Heart left ventricle (tissue), 16 donors: ENCODE measurements at regions not wholly inside any gene's neighbourhood (a gene's known extent, or its start where the extent isn't known, plus 50 kb on each side); places are given as distances from the start of the nearest gene placed in this dataset.
"Not testable (repeated sequence)": the region's sequence is repeated elsewhere in the genome, so short reads cannot be mapped to it uniquely, and the experiment has no call there.

ENCODE experiments used
- ATAC-seq, 4 donors: fragments of 200-7000 bp; cut with Tn5 transposase; one replicate each; pipeline ENCODE4 v1.9.1; 2020 to 2022; ENCODE audit warnings: moderate library complexity in 4 of 4, mild to moderate bottlenecking in 3 of 4, moderate number of reproducible peaks in 1 of 4
- DNase-seq, 5 donors: peaks; one replicate each; pipeline ENCODE4 v3.0.0-alpha.2; 2020
- H3K27ac ChIP-seq, 12 donors: fragments of 200-600 bp; sonication (generic) in 4 of 12; one replicate each; pipeline versions ENCODE4 v1.5.0 to v1.8.0; 2016 to 2022; ENCODE audit warnings: mild to moderate bottlenecking in 2 of 12
- H3K27me3 ChIP-seq, 9 donors: fragments of 200-600 bp; sonication (generic) in 2 of 9; one replicate each; pipeline versions ENCODE4 v1.5.1 to v1.8.0; 2016 to 2022; ENCODE audit warnings: mild to moderate bottlenecking in 3 of 9
- H3K36me3 ChIP-seq, 9 donors: fragments of 200-600 bp; sonication (generic) in 2 of 9; one replicate each; pipeline versions ENCODE4 v1.5.0 to v1.8.0; 2018 to 2022; ENCODE audit warnings: mild to moderate bottlenecking in 2 of 9
- H3K4me1 ChIP-seq, 12 donors: fragments of 200-600 bp; sonication (generic) in 4 of 12; one replicate each; pipeline versions ENCODE4 v1.5.0 to v1.8.0; 2016 to 2022; ENCODE audit warnings: mild to moderate bottlenecking in 3 of 12
- H3K4me3 ChIP-seq, 12 donors: fragments of 200-600 bp; sonication (generic) in 4 of 12; one replicate each; pipeline versions ENCODE4 v1.5.0 to v1.8.0; 2017 to 2022; ENCODE audit warnings: mild to moderate bottlenecking in 9 of 12, moderate library complexity in 4 of 12
- H3K9me3 ChIP-seq, 12 donors: fragments of 200-600 bp; sonication (generic) in 4 of 12; one replicate each; pipeline versions ENCODE4 v1.5.0 to v1.8.0; 2016 to 2022; ENCODE audit warnings: mild to moderate bottlenecking in 1 of 12
- CTCF ChIP-seq, 12 donors: fragments of 200-600 bp; sonication (generic) in 4 of 12; IDR thresholded peaks; one replicate each; pipeline versions ENCODE4 v1.5.0 to v1.8.0; 2018 to 2022; ENCODE audit warnings: antibody characterized with exemption in 12 of 12, mild to moderate bottlenecking in 5 of 12
- POLR2A ChIP-seq, 2 donors: fragments of 450-650 bp; IDR thresholded peaks; one replicate each; pipeline ENCODE4 v1.6.1; 2017; ENCODE audit warnings: antibody characterized with exemption in 2 of 2, mild to moderate bottlenecking in 2 of 2, moderate library complexity in 2 of 2
- WGBS, 4 donors: extraction: QIAGEN DNeasy Blood & Tissue Kit in 2 of 4; methylation state at CpG; one replicate each; pipeline versions ENCODE4 v1.1.5 to v1.1.7; 2013 to 2018; 5-methylcytosine and 5-hydroxymethylcytosine counted together
- intact Hi-C, 10 donors: fragments of 100-400 bp; cut with DNase I; formaldehyde crosslinking; loops; one replicate each; pipeline versions ENCODE4 v1.11.1 to v1.14.2; 2022
- donor health status: ischemic (EF 13 %, LVEDD 7.1; RV severe dilation, severe dysfunction).
- donor health status: healthy with polysubstance abuse.
- donor health status: DM: no; HTN: yes; CAD: no.
- donor health status: DM: no; HTN: no; CAD: no.
- donor health status: ischemic (EF 25% LVEDD 6.9; RV normal size, moderate dysfunction).
- donor health status: ischemic (EF 25% LVEDD 5.7; RV mildly dilated, moderate dysfunction).
- donor health status: healthy.
- donor health status: DM: yes; HTN: yes; CAD: no.
- donor health status: ischemic (EF 35%, LVEDD 5.7; RV mildly dilated, moderate dysfunction).
- donor health status: nonischemic (EF 11% LVEDD 7.7; RV severe dilation, severe dysfunction).
- donor health status: DM: yes; HTN: yes; CAD: no.
- donor health status: PGD.
- donor health status: ischemic (EF 29% LVEDD 5.4; RV normal size, mild dysfunction).
- donor health status: nonischemic (EF 23%, LVEDD 6.1; RV moderate dilation, normal function).

GRCh38 chr17:71578446-71578845 is 542.4 kb upstream of the SOX9 start:
- ATAC-seq (no peak), DNase-seq (no peak)
- H3K4me1 ChIP-seq = no peaks in the 10 kb centered on the region
- H3K9me3 ChIP-seq = peaks cover 0 to 18% (median 6%) of the 10 kb centered on the region in 12 donors
- H3K27me3 ChIP-seq = no peaks in the 10 kb centered on the region
- H3K27ac ChIP-seq = no peak overlapping the region
- TF ChIP-seq POLR2A (IDR thresholded peaks at IDR 0.05) (no peak), CTCF (IDR thresholded peaks at IDR 0.05) (no peak)
- intact Hi-C loops = no loop called here
- WGBS, 4 donors = 85 to 92% (median 90%) methylated on average over 1 of the region's 1 CpG
- no peak overlapping the region for H3K4me3 ChIP-seq
- no peaks in the 10 kb centered on the region for H3K36me3 ChIP-seq

- Histone ChIP-seq H3K36me3 (no peaks in the 10 kb centered on the region), H3K27me3 (no peaks in the 10 kb centered on the region), H3K4me1 (no peaks in the 10 kb centered on the region), H3K9me3 (peaks cover 0 to 18% (median 6%) of the 10 kb centered on the region in 12 donors), H3K27ac (no peak overlapping the region), H3K4me3 (no peak overlapping the region)
- ATAC-seq (no peak), DNase-seq (no peak)
- TF ChIP-seq CTCF (IDR thresholded peaks at IDR 0.05) = no peak
- no peak for TF ChIP-seq POLR2A (IDR thresholded peaks at IDR 0.05)
- intact Hi-C loops = loop anchor here in 1 of 10 donors (10.0 kb wide), 1 partner anchor 55 kb away; no protein-coding TSS in a partner anchor
Observed at GRCh38 chr17:71580220-71580619, 540.6 kb upstream of the SOX9 start.

- TF ChIP-seq POLR2A (IDR thresholded peaks at IDR 0.05) = no peak
- intact Hi-C loops = loop anchor here in 1 of 10 donors (10.0 kb wide), 1 partner anchor 61 kb away; no protein-coding TSS in a partner anchor
- H3K9me3 ChIP-seq = no peaks in the 10 kb centered on the region
- no peaks in the 10 kb centered on the region for H3K4me1 ChIP-seq
- no peak overlapping the region for H3K27ac ChIP-seq
- no peak for DNase-seq
- H3K4me3 ChIP-seq = no peak overlapping the region
- H3K27me3 ChIP-seq = no peaks in the 10 kb centered on the region
- no peaks in the 10 kb centered on the region for H3K36me3 ChIP-seq
- 73 to 83% (median 78%) methylated on average over 3 of the region's 3 CpGs for WGBS, 4 donors
- no peak for ATAC-seq
Observed at GRCh38 chr17:71585540-71585939, 535.3 kb upstream of the SOX9 start.

DNA sequence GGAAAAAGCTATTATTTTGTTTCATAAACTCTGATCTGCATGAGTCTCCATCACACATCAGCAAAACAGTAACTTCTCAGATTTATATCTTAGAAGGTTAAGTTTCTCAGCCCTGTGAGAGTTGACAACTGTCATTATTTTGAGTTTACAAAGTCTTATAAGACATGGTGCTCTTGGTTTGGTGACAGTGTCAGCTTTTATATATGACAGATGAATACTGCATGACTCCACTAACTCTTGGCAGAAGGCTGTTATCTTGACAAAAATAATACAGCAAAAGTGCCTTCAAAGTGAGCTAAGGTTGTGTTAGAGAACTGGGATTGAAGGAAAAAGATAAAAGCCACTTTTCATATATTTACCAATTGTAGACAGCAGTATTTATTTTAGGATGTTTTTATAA is 528.4 kb upstream of the SOX9 start:
- Histone ChIP-seq H3K9me3 (no peaks in the 10 kb centered on the region), H3K36me3 (no peaks in the 10 kb centered on the region), H3K4me3 (no peak overlapping the region), H3K4me1 (no peaks in the 10 kb centered on the region), H3K27me3 (no peaks in the 10 kb centered on the region), H3K27ac (no peak overlapping the region)
- intact Hi-C loops = loop anchor here in 2 of 10 donors (10.0 kb wide), 1 partner anchor 62 kb away; no protein-coding TSS in a partner anchor
- DNase-seq (no peak), ATAC-seq (no peak)
- no peak for TF ChIP-seq POLR2A (IDR thresholded peaks at IDR 0.05)

DNA sequence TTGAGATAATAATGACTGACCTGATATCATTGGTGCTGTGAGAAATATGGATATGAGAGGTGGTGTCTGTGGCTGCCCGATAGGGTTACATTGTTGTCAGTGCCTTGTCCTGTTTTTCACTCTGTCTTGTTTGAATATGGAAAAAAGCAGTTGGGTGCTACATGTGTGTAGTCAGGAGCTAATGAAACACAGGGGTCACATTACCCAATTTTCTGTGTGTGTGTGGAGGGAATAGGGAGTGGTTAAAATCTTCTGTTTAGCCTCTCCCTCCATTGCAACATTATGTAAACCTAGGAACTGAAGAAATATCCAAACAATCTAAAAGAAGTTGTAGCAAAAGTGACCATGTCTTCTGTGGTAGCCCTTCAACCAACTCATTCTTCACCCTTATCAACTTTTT is 527.7 kb upstream of the SOX9 start:
- H3K9me3 ChIP-seq = no peaks in the 10 kb centered on the region
- no peaks in the 10 kb centered on the region for H3K27me3 ChIP-seq
- no peak overlapping the region for H3K27ac ChIP-seq
- H3K4me3 ChIP-seq = no peak overlapping the region
- no peak for TF ChIP-seq POLR2A (IDR thresholded peaks at IDR 0.05)
- no peak for TF ChIP-seq CTCF (IDR thresholded peaks at IDR 0.05)
- ATAC-seq (no peak), DNase-seq (no peak)
- H3K36me3 ChIP-seq = no peaks in the 10 kb centered on the region
- intact Hi-C loops = loop anchor here in 2 of 10 donors (10.0 kb wide), 1 partner anchor 62 kb away; no protein-coding TSS in a partner anchor
- WGBS, 4 donors = 73 to 88% (median 83%) methylated on average over 1 of the region's 1 CpG
- no peaks in the 10 kb centered on the region for H3K4me1 ChIP-seq

DNA sequence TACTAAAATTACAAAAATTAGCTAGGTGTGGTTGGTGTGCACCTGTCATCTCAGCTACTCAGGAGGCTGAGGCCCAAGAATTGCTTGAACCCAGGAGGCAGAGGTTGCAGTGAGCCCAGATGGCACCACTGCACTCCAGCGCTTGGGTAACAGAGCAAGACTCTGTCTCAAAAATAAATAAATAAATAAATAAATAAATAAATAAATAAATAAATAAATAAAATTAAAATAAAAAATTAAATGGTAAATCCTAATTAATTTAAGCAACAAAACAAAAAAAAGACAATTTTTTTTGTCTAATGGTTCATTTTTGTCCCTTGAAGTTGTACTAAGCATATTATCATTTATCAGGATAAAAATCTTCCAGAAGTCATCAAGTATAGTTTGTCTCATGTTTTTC is 521.2 kb upstream of the SOX9 start:
- not testable (repeated sequence) for H3K36me3 ChIP-seq, H3K9me3 ChIP-seq, H3K4me3 ChIP-seq, DNase-seq, H3K27ac ChIP-seq, H3K27me3 ChIP-seq, H3K4me1 ChIP-seq, ATAC-seq
- intact Hi-C loops = loop anchor here in 2 of 10 donors (10.0 kb wide), 1 partner anchor 55 kb away; no protein-coding TSS in a partner anchor
- WGBS, 4 donors = 95 to 100% (median 97%) methylated on average over 1 of the region's 1 CpG
